ENCODE measurements at regions not wholly inside any gene's neighbourhood (a gene's known extent, or its start where the extent isn't known, plus 50 kb on each side); places are given as distances from the start of the nearest gene placed in this dataset.

- no peaks in the 10 kb centered on the region for H3K27me3 ChIP-seq (ENCODE audit: control insufficient read depth in 2 of 2, insufficient read depth in 1 of 2, low read length in 1 of 2)
- WGBS: 65% methylated on average over 12 of the region's 12 CpGs
- no peak for DNase-seq (ENCODE audit: low read depth in 6 of 9, low spot score in 9 of 9)
These were observed 180.9 kb downstream of the RBFOX3 start for GRCh38 chr17:79429864-79430494.

DNA sequence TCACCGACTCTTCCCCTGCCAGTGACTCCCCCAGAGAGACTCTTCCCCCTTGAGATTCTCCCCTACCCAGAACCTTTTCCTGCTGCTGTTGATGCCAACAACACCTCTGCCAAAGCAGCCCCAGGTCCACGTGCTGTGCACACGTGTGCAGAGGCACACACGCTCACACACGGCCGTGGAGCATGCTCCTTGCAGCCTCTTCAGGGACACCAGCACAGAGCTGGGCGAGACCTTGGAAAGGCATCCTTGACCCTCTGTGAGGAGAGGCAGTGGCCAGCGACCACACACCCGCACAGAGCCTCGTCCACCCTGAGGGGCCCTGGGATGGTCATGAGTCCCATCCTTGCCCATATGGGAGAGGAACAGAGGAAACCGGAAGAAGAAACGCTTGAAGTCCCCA is 181.9 kb downstream of the RBFOX3 start:
- Histone ChIP-seq H3K4me3 (ENCODE audit: low read length in 2 of 2) (no peak overlapping the region), H3K36me3 (ENCODE audit: control insufficient read depth in 2 of 2, insufficient read depth in 2 of 2, low read length in 1 of 2) (no peaks in the 10 kb centered on the region), H3K27ac (ENCODE audit: low read depth in 1 of 2, low read length in 1 of 2) (no peak overlapping the region), H3K27me3 (ENCODE audit: control insufficient read depth in 2 of 2, insufficient read depth in 1 of 2, low read length in 1 of 2) (no peaks in the 10 kb centered on the region), H3K4me1 (ENCODE audit: control insufficient read depth in 2 of 2, insufficient read depth in 2 of 2, low read length in 2 of 2) (no peaks in the 10 kb centered on the region), H3K9me3 (ENCODE audit: control insufficient read depth in 2 of 2, insufficient read depth in 1 of 2, low read length in 1 of 2) (no peaks in the 10 kb centered on the region)
- no peak for DNase-seq (ENCODE audit: low read depth in 6 of 9, low spot score in 9 of 9)
- WGBS: 93% methylated on average over 12 of the region's 12 CpGs

More at GRCh38 chr17:79429864-79430494, 180.9 kb downstream of the RBFOX3 start:
- Histone ChIP-seq H3K4me3 (ENCODE audit: low read length in 2 of 2) (no peak overlapping the region), H3K36me3 (ENCODE audit: control insufficient read depth in 2 of 2, insufficient read depth in 2 of 2, low read length in 1 of 2) (no peaks in the 10 kb centered on the region), H3K27ac (ENCODE audit: low read depth in 1 of 2, low read length in 1 of 2) (no peak overlapping the region), H3K4me1 (ENCODE audit: control insufficient read depth in 2 of 2, insufficient read depth in 2 of 2, low read length in 2 of 2) (no peaks in the 10 kb centered on the region), H3K9me3 (ENCODE audit: control insufficient read depth in 2 of 2, insufficient read depth in 1 of 2, low read length in 1 of 2) (no peaks in the 10 kb centered on the region)

GRCh38 chr17:79427621-79428539 is 183.0 kb downstream of the RBFOX3 start:
- WGBS: 78% methylated on average over 24 of the region's 24 CpGs
- H3K36me3 ChIP-seq (ENCODE audit: control insufficient read depth in 2 of 2, insufficient read depth in 2 of 2, low read length in 1 of 2): no peaks in the 10 kb centered on the region
- H3K9me3 ChIP-seq (ENCODE audit: control insufficient read depth in 2 of 2, insufficient read depth in 1 of 2, low read length in 1 of 2): no peaks in the 10 kb centered on the region
- H3K4me3 ChIP-seq (ENCODE audit: low read length in 2 of 2): no peak overlapping the region
- no peak overlapping the region for H3K27ac ChIP-seq (ENCODE audit: low read depth in 1 of 2, low read length in 1 of 2)
- no peaks in the 10 kb centered on the region for H3K4me1 ChIP-seq (ENCODE audit: control insufficient read depth in 2 of 2, insufficient read depth in 2 of 2, low read length in 2 of 2)
- no peak for DNase-seq (ENCODE audit: low read depth in 6 of 9, low spot score in 9 of 9)
- H3K27me3 ChIP-seq (ENCODE audit: control insufficient read depth in 2 of 2, insufficient read depth in 1 of 2, low read length in 1 of 2): no peaks in the 10 kb centered on the region

GRCh38 chr17:79425686-79426085 is 185.2 kb downstream of the RBFOX3 start:
- DNase-seq (ENCODE audit: low read depth in 6 of 9, low spot score in 9 of 9): no peak
- H3K9me3 ChIP-seq (ENCODE audit: control insufficient read depth in 2 of 2, insufficient read depth in 1 of 2, low read length in 1 of 2): no peaks in the 10 kb centered on the region
- H3K27ac ChIP-seq (ENCODE audit: low read depth in 1 of 2, low read length in 1 of 2): no peak overlapping the region
- H3K4me1 ChIP-seq (ENCODE audit: control insufficient read depth in 2 of 2, insufficient read depth in 2 of 2, low read length in 2 of 2): no peaks in the 10 kb centered on the region
- H3K4me3 ChIP-seq (ENCODE audit: low read length in 2 of 2): no peak overlapping the region
- no peaks in the 10 kb centered on the region for H3K27me3 ChIP-seq (ENCODE audit: control insufficient read depth in 2 of 2, insufficient read depth in 1 of 2, low read length in 1 of 2)
- no peaks in the 10 kb centered on the region for H3K36me3 ChIP-seq (ENCODE audit: control insufficient read depth in 2 of 2, insufficient read depth in 2 of 2, low read length in 1 of 2)
- 95% methylated on average over 14 of the region's 14 CpGs for WGBS

- DNase-seq (ENCODE audit: low read depth in 6 of 9, low spot score in 9 of 9): no peak
These were observed 186.2 kb downstream of the RBFOX3 start for GRCh38 chr17:79424471-79425185.

GRCh38 chr17:79423811-79424465 is 186.9 kb downstream of the RBFOX3 start:
- H3K27me3 ChIP-seq (ENCODE audit: control insufficient read depth in 2 of 2, insufficient read depth in 1 of 2, low read length in 1 of 2): no peaks in the 10 kb centered on the region
- no peak overlapping the region for H3K4me3 ChIP-seq (ENCODE audit: low read length in 2 of 2)
- no peak overlapping the region for H3K27ac ChIP-seq (ENCODE audit: low read depth in 1 of 2, low read length in 1 of 2)
- H3K9me3 ChIP-seq (ENCODE audit: control insufficient read depth in 2 of 2, insufficient read depth in 1 of 2, low read length in 1 of 2): no peaks in the 10 kb centered on the region
- H3K36me3 ChIP-seq (ENCODE audit: control insufficient read depth in 2 of 2, insufficient read depth in 2 of 2, low read length in 1 of 2): no peaks in the 10 kb centered on the region
- WGBS: 89% methylated on average over 18 of the region's 18 CpGs
- no peaks in the 10 kb centered on the region for H3K4me1 ChIP-seq (ENCODE audit: control insufficient read depth in 2 of 2, insufficient read depth in 2 of 2, low read length in 2 of 2)
- no peak for DNase-seq (ENCODE audit: low read depth in 6 of 9, low spot score in 9 of 9)

More at GRCh38 chr17:79424471-79425185, 186.2 kb downstream of the RBFOX3 start:
- Histone ChIP-seq H3K27me3 (ENCODE audit: control insufficient read depth in 2 of 2, insufficient read depth in 1 of 2, low read length in 1 of 2) (no peaks in the 10 kb centered on the region), H3K27ac (ENCODE audit: low read depth in 1 of 2, low read length in 1 of 2) (no peak overlapping the region), H3K4me3 (ENCODE audit: low read length in 2 of 2) (no peak overlapping the region), H3K36me3 (ENCODE audit: control insufficient read depth in 2 of 2, insufficient read depth in 2 of 2, low read length in 1 of 2) (no peaks in the 10 kb centered on the region), H3K4me1 (ENCODE audit: control insufficient read depth in 2 of 2, insufficient read depth in 2 of 2, low read length in 2 of 2) (no peaks in the 10 kb centered on the region), H3K9me3 (ENCODE audit: control insufficient read depth in 2 of 2, insufficient read depth in 1 of 2, low read length in 1 of 2) (no peaks in the 10 kb centered on the region)
- 76% methylated on average over 9 of the region's 9 CpGs for WGBS

GRCh38 chr17:79422236-79422635 is 188.6 kb downstream of the RBFOX3 start:
- Histone ChIP-seq H3K27me3 (ENCODE audit: control insufficient read depth in 2 of 2, insufficient read depth in 1 of 2, low read length in 1 of 2) (peaks cover 0 to 3% of the 10 kb centered on the region in 2 donors), H3K9me3 (ENCODE audit: control insufficient read depth in 2 of 2, insufficient read depth in 1 of 2, low read length in 1 of 2) (no peaks in the 10 kb centered on the region), H3K27ac (ENCODE audit: low read depth in 1 of 2, low read length in 1 of 2) (no peak overlapping the region), H3K36me3 (ENCODE audit: control insufficient read depth in 2 of 2, insufficient read depth in 2 of 2, low read length in 1 of 2) (no peaks in the 10 kb centered on the region), H3K4me3 (ENCODE audit: low read length in 2 of 2) (no peak overlapping the region), H3K4me1 (ENCODE audit: control insufficient read depth in 2 of 2, insufficient read depth in 2 of 2, low read length in 2 of 2) (no peaks in the 10 kb centered on the region)
- 84% methylated on average over 15 of the region's 15 CpGs for WGBS
- DNase-seq (ENCODE audit: low read depth in 6 of 9, low spot score in 9 of 9): no peak

GRCh38 chr17:79420318-79421243 is 190.3 kb downstream of the RBFOX3 start:
- DNase-seq (ENCODE audit: low read depth in 6 of 9, low spot score in 9 of 9): no peak
- H3K27me3 ChIP-seq (ENCODE audit: control insufficient read depth in 2 of 2, insufficient read depth in 1 of 2, low read length in 1 of 2): peaks cover 0 to 3% of the 10 kb centered on the region in 2 donors
- no peaks in the 10 kb centered on the region for H3K36me3 ChIP-seq (ENCODE audit: control insufficient read depth in 2 of 2, insufficient read depth in 2 of 2, low read length in 1 of 2)
- WGBS: 69% methylated on average over 19 of the region's 19 CpGs
- H3K4me1 ChIP-seq (ENCODE audit: control insufficient read depth in 2 of 2, insufficient read depth in 2 of 2, low read length in 2 of 2): no peaks in the 10 kb centered on the region
- no peak overlapping the region for H3K27ac ChIP-seq (ENCODE audit: low read depth in 1 of 2, low read length in 1 of 2)
- no peaks in the 10 kb centered on the region for H3K9me3 ChIP-seq (ENCODE audit: control insufficient read depth in 2 of 2, insufficient read depth in 1 of 2, low read length in 1 of 2)
- H3K4me3 ChIP-seq (ENCODE audit: low read length in 2 of 2): no peak overlapping the region

All from thymus (tissue), 11 donors.